H1 (cell line): ENCODE measurements at regions not wholly inside any gene's neighbourhood (a gene's known extent, or its start where the extent isn't known, plus 50 kb on each side); places are given as distances from the start of the nearest gene placed in this dataset.

ENCODE experiments used
- CTCF ChIP-seq, 3 experiments: IDR thresholded peaks; 1 replicate in 2 of 3; 2 replicates in 1 of 3; pipeline versions ENCODE4 v1.5.1 to v1.6.1; 2011; ENCODE audit warnings: low read length in 3 of 3, mild to moderate bottlenecking in 3 of 3, inconsistent platforms in 2 of 3, low read depth in 1 of 3, moderate library complexity in 1 of 3; ENCODE audit not compliant: insufficient read depth in 1 of 3; ENCODE audit errors: control extremely low read depth in 1 of 3
- EP300 ChIP-seq, 2 experiments: IDR thresholded peaks; 1 replicate in 1 of 2; 2 replicates in 1 of 2; pipeline ENCODE4 v1.6.1; 2011 to 2012; ENCODE audit warnings: low read depth in 2 of 2, low read length in 2 of 2, mild to moderate bottlenecking in 2 of 2, borderline replicate concordance in 1 of 2, inconsistent platforms in 1 of 2, moderate library complexity in 1 of 2
- MAX ChIP-seq: IDR thresholded peaks from 2 replicates; pipeline ENCODE4 v1.6.1; 2012; ENCODE audit warnings: inconsistent platforms
- POLR2A ChIP-seq, 2 experiments: IDR thresholded peaks; 1 replicate in 1 of 2; 2 replicates in 1 of 2; pipeline ENCODE4 v1.6.1; 2011; ENCODE audit warnings: low read depth in 2 of 2, low read length in 2 of 2, mild to moderate bottlenecking in 2 of 2; ENCODE audit errors: control extremely low read depth in 1 of 2
- POLR2AphosphoS5 ChIP-seq: IDR thresholded peaks from 2 replicates; pipeline ENCODE4 v1.6.1; 2011; ENCODE audit warnings: low read depth, low read length
- USF2 ChIP-seq: IDR thresholded peaks from 2 replicates; pipeline ENCODE4 v1.6.1; 2011; ENCODE audit warnings: low read length, improper control_type of control experiment

GRCh38 chr4:96675896-96676295 lies 836.0 kb downstream of the PDHA2 start:
- no peak for TF ChIP-seq CTCF (IDR thresholded peaks at IDR 0.05; ENCODE audit: control extremely low read depth in 1 of 3, insufficient read depth in 1 of 3, low read depth in 1 of 3, low read length in 3 of 3)
- TF ChIP-seq POLR2A (IDR thresholded peaks at IDR 0.05; ENCODE audit: control extremely low read depth in 1 of 2, low read depth in 2 of 2, low read length in 2 of 2) = no peak
- no peak for TF ChIP-seq MAX
- no peak for TF ChIP-seq USF2
- TF ChIP-seq EP300 (IDR thresholded peaks at IDR 0.05; ENCODE audit: borderline replicate concordance in 1 of 2, low read depth in 2 of 2, low read length in 2 of 2) = no peak
- TF ChIP-seq POLR2AphosphoS5 = no peak
